AG04449 (cell line): ENCODE measurements at regions not wholly inside any gene's neighbourhood (a gene's known extent, or its start where the extent isn't known, plus 50 kb on each side); places are given as distances from the start of the nearest gene placed in this dataset.

Experiments
- CTCF ChIA-PET: fragments of 350-600 bp; formaldehyde crosslinking; extraction: SDS; loops from one replicate; lab custom pipeline; 2021; ENCODE audit warnings: antibody characterized with exemption; lab: Yijun Ruan, JAX
- POLR2A ChIA-PET: fragments of 400-600, 350-600 bp; formaldehyde crosslinking; extraction: SDS; loops from one replicate; lab custom pipeline; 2020; ENCODE audit warnings: antibody characterized with exemption, inconsistent platforms; lab: Yijun Ruan, JAX
- DNase-seq: peaks from one replicate; pipeline ENCODE4 v3.0.0-alpha.2; 2010; ENCODE audit warnings: low read depth, low spot score
- H3K4me3 ChIP-seq: 2 replicates; pipeline ENCODE4 v1.5.1; 2011; ENCODE audit warnings: low read depth, mild to moderate bottlenecking, control low read depth, low read length
- TF ChIP-seq, protein P1 (sequence below): IDR thresholded peaks from one replicate; pipeline ENCODE4 v1.5.1; 2011; ENCODE audit warnings: mild to moderate bottlenecking, moderate library complexity, low read length, control low read depth, inconsistent platforms; ENCODE audit not compliant: insufficient read depth; ENCODE audit errors: missing control alignments

DNA sequence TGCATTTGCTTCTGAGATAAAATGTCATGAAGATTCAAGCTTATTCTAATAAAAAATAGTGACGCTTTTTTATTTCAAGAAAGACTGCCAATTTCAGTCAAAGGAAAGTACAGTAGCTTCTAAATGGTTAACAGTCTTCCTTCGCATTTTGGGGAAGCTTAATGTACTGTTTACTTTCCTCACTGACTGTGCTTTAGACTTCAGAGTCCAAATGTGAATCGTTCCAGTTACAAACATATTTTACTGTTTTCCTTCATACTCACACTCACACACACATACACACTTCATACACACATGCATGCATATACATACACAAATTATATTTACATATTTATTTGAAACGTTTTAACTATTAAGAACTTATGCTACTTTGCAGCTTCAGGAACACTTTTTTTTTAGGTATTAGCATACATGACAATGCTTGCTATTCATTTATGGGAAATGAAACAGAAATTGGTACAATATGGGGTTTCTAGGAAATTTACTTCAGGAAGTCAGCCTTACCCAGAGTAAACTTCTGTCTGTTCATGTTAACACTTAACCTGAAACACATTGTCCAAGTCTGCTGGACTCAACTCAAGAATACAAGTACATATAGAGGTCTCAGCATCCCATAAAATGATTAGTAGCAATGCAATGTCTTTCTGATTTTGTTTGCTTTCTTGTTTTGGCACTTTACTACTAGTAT is 145.4 kb downstream of the RPS12 start:
- CTCF ChIA-PET: interaction anchor here (1.0 kb wide), 1 partner anchor 129 kb away, joined by 3 read pairs; no protein-coding TSS in a partner anchor
- no peak for DNase-seq
- TF ChIP-seq, protein P1, sequence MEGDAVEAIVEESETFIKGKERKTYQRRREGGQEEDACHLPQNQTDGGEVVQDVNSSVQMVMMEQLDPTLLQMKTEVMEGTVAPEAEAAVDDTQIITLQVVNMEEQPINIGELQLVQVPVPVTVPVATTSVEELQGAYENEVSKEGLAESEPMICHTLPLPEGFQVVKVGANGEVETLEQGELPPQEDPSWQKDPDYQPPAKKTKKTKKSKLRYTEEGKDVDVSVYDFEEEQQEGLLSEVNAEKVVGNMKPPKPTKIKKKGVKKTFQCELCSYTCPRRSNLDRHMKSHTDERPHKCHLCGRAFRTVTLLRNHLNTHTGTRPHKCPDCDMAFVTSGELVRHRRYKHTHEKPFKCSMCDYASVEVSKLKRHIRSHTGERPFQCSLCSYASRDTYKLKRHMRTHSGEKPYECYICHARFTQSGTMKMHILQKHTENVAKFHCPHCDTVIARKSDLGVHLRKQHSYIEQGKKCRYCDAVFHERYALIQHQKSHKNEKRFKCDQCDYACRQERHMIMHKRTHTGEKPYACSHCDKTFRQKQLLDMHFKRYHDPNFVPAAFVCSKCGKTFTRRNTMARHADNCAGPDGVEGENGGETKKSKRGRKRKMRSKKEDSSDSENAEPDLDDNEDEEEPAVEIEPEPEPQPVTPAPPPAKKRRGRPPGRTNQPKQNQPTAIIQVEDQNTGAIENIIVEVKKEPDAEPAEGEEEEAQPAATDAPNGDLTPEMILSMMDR: no peak
- no peak overlapping the region for H3K4me3 ChIP-seq
- POLR2A ChIA-PET: no interaction called here

DNA sequence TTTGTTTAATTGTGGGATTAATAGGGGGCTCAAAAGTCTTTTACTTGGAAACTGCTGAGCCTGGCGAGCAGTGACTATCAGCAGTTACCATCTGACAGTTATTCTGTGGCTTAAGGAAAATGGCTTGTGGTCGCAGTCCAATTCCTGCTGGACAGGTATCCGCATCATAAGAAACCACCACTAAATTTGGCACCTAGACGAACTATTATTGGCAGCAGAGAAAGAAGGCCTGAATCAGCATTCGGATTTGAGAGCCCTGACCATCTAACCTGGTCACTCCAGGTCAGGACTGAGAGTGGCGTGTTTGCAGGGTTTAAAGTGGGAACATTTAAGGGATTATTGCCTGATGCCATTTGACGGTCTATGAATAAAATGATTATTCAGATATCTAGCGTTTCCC is 146.4 kb downstream of the RPS12 start:
- DNase-seq: no peak
- ChIA-PET POLR2A (no interaction called here), CTCF (interaction anchor here (0.9 to 2.9 kb wide), 7 partner anchors 11 to 955 kb away, joined by 3 to 22 read pairs (median 3); no protein-coding TSS in a partner anchor)
- TF ChIP-seq, protein P1: no peak
- H3K4me3 ChIP-seq: no peak overlapping the region

DNA sequence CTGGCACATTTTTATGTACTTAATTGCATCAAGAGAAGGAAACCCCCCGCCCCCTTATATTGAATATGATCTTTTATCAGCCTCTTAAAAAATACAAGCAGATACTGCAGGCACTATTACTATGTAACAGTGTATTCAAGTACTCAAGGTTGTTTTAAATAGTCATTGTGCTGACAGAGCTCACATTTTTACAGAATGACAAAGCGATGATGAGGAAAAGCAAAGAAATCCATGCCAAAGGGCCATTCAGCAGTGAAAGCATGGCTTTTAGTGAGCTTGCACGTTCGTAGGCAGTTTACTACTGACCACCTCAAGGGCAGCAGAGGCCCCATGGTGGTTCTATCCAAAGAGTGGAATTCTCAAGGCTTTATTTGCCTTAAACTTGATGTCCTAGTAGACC is 146.8 kb downstream of the RPS12 start:
- ChIA-PET CTCF (interaction anchor here (0.9 to 2.9 kb wide), 8 partner anchors 11 to 955 kb away, joined by 3 to 22 read pairs (median 4); no protein-coding TSS in a partner anchor), POLR2A (no interaction called here)
- peak; percentile 29 for DNase-seq
- no peak overlapping the region for H3K4me3 ChIP-seq
- TF ChIP-seq, protein P1: no peak

DNA sequence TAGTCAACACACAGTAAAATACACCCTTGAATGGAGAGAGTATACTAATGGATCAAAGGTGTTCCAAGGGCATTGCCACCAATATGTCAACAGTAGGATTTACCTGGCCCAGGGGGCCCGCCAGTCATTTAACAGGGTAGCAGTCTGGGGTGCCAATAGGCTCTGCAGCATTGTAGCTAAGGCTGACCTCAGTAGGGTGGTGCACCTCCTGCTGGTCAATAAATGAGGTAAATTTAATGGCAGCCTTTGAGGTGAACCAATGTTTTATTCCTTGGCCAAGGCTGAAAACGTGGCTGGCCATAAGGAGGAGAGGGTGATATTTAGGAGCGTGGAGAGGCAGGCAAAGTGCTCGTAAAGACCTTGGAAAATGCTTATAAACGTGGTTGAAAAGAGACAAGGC is 147.2 kb downstream of the RPS12 start:
- no peak overlapping the region for H3K4me3 ChIP-seq
- TF ChIP-seq, protein P1: no peak
- no peak for DNase-seq
- ChIA-PET CTCF (interaction anchor here (0.9 to 2.9 kb wide), 10 partner anchors 9 to 955 kb away, joined by 3 to 22 read pairs (median 4); no protein-coding TSS in a partner anchor), POLR2A (no interaction called here)

DNA sequence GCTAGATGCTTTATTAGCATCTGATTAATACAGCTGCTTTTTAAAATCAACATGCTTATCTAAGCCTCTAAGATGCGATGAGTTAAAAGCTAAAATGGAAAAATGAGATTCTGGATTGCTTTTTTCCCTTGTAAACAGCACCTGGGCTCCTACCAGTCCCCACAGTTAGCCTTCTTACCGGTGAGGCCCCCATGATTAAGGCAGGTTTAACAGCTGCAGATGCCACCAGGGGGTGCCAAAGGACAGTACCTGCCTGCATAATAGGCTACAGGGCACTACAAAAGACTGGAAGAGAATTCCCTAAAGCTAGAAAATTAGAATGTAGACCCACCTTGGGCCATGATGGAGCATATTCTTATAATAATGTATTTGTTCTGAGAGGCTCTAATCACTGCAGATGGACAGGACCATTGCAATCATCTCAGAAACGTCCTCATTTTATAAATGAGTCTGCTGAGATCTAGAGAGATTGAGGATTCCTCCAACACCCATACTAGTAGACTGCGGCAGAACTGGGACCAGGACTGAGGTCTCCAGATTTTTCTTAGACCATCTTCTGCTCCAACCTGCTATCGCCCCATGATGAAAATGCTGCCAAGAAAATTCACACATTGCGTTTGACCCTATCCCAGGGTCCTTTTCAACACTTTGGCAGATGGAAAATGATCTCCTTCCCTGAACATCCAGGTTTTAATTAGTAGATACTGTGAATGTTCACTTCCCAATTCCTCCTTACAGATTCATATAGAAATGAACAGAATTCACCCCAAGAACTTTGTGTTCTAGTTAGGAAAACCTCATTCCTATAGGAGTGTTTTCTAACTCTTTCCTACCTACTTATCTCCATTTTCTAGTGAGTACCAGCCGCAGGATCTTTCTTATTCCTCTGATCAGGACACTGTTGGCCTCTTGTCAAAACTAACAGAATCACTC is 148.8 kb downstream of the RPS12 start:
- CTCF ChIA-PET: interaction anchor here (0.8 to 2.9 kb wide), 22 partner anchors 9 to 1134 kb away, joined by 3 to 22 read pairs (median 5); no protein-coding TSS in a partner anchor
- DNase-seq: no peak
- POLR2A ChIA-PET: no interaction called here
- H3K4me3 ChIP-seq: no peak overlapping the region
- TF ChIP-seq, protein P1: peak; percentile 79
